22Rv1 (cell line): ENCODE measurements at regions not wholly inside any gene's neighbourhood (a gene's known extent, or its start where the extent isn't known, plus 50 kb on each side); places are given as distances from the start of the nearest gene placed in this dataset.

ENCODE experiments used
- ZFX ChIP-seq: fragments of 450-650 bp; IDR thresholded peaks from 2 replicates; pipeline ENCODE4 v1.6.1; 2017; ENCODE audit warnings: antibody characterized with exemption, borderline replicate concordance
- TF ChIP-seq, protein P1 (sequence below): fragments of 450-650 bp; IDR thresholded peaks from 2 replicates; pipeline ENCODE4 v1.5.1; 2017; ENCODE audit warnings: mild to moderate bottlenecking

DNA sequence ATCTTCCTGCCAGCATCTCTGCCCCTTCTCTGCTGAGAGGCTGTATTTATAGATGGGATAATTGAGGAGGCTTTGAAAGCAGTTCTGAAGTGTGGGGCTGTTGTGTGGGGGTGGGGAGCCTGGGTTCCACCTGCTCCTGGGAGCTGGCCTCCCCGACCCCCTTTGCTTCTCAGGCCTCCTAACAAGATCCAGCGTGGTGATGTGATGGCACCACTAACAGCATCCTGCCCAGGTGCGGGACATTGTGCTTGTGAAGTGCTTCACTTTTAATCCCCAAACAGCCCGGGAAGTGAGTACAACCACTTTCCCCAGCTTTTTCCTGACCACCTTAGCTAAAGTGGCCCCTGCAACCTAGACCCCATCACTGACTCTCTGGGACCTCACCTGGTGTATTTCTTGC, 95.1 kb upstream of the NRXN3 start:
- TF ChIP-seq, protein P1, sequence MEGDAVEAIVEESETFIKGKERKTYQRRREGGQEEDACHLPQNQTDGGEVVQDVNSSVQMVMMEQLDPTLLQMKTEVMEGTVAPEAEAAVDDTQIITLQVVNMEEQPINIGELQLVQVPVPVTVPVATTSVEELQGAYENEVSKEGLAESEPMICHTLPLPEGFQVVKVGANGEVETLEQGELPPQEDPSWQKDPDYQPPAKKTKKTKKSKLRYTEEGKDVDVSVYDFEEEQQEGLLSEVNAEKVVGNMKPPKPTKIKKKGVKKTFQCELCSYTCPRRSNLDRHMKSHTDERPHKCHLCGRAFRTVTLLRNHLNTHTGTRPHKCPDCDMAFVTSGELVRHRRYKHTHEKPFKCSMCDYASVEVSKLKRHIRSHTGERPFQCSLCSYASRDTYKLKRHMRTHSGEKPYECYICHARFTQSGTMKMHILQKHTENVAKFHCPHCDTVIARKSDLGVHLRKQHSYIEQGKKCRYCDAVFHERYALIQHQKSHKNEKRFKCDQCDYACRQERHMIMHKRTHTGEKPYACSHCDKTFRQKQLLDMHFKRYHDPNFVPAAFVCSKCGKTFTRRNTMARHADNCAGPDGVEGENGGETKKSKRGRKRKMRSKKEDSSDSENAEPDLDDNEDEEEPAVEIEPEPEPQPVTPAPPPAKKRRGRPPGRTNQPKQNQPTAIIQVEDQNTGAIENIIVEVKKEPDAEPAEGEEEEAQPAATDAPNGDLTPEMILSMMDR, result no peak
- no peak for TF ChIP-seq ZFX
